ENCODE measurements at regions not wholly inside any gene's neighbourhood (a gene's known extent, or its start where the extent isn't known, plus 50 kb on each side); places are given as distances from the start of the nearest gene placed in this dataset.

GRCh38 chr3:10635446-10636076, 130.2 kb upstream of the ATP2B2 start:
- Histone ChIP-seq H3K36me3 (ENCODE audit: control insufficient read depth in 2 of 2, extremely low read depth in 1 of 2, insufficient read depth in 2 of 2, low read length in 2 of 2) (no peaks in the 10 kb centered on the region), H3K4me2 (ENCODE audit: insufficient read depth, low read length) (no peak overlapping the region), H3K9ac (replicated peaks; ENCODE audit: extremely low read depth, insufficient read depth, low read length) (no peak overlapping the region), H3K9me3 (replicated peaks; ENCODE audit: control insufficient read depth, insufficient read depth, low read length) (no peaks in the 10 kb centered on the region), H3K4me1 (ENCODE audit: control insufficient read depth, extremely low read depth, insufficient read depth, low read length) (no peaks in the 10 kb centered on the region), H3K27ac (ENCODE audit: insufficient read depth, low read depth, low read length) (no peak overlapping the region), H3K79me2 (ENCODE audit: control insufficient read depth, insufficient read depth, low read length) (no peaks in the 10 kb centered on the region), H3K9me1 (replicated peaks; ENCODE audit: control insufficient read depth, extremely low read depth, insufficient read depth, low read length) (no peaks in the 10 kb centered on the region), H2AFZ (ENCODE audit: low read depth, low read length) (no peak overlapping the region), H4K20me1 (replicated peaks; ENCODE audit: control insufficient read depth, extremely low read depth, insufficient read depth, low read length) (no peaks in the 10 kb centered on the region), H3K27me3 (ENCODE audit: control insufficient read depth in 2 of 2, insufficient read depth in 2 of 2, low read length in 2 of 2) (no peaks in the 10 kb centered on the region), H3K4me3 (replicated peaks in 1 of 3; ENCODE audit: insufficient read depth in 1 of 3, low read depth in 1 of 3, low read length in 3 of 3) (no peak overlapping the region)
- CTCF ChIA-PET = no interaction called here
- dilution Hi-C loops (cut with MboI; ENCODE audit: extremely low pct_ligation_motif_present, low sequenced_read_pairs) (no loop called here), intact Hi-C loops (cut with micrococcal nuclease) (no loop called here)
- BruUV-seq (replicated peaks) = no TSS peak
- DNase-seq (ENCODE audit: low read depth, low spot score) = no peak
- no peak for FAIRE-seq
- POLR2A ChIA-PET = no interaction called here
- TF ChIP-seq JUN (IDR thresholded peaks at IDR 0.05; ENCODE audit: borderline replicate concordance, insufficient read depth, insufficient read length, low read depth) (no peak), CTCF (IDR thresholded peaks at IDR 0.05; ENCODE audit: extremely low read depth in 1 of 2, insufficient read depth in 1 of 2, low read depth in 1 of 2, low read length in 2 of 2) (no peak), MYC (IDR thresholded peaks at IDR 0.05; ENCODE audit: low read depth, low read length) (no peak), MAX (IDR thresholded peaks at IDR 0.05; ENCODE audit: insufficient read depth, insufficient read length) (no peak), POLR2AphosphoS5 (IDR thresholded peaks at IDR 0.05; ENCODE audit: insufficient read depth, low read depth, low read length) (no peak)

- no peak overlapping the region for H3K4me2 ChIP-seq (ENCODE audit: insufficient read depth, low read length)
- POLR2A ChIA-PET = no interaction called here
- no TSS peak for BruUV-seq (replicated peaks)
- H3K4me3 ChIP-seq (replicated peaks in 1 of 3; ENCODE audit: insufficient read depth in 1 of 3, low read depth in 1 of 3, low read length in 3 of 3) = no peak overlapping the region
- TF ChIP-seq JUN (IDR thresholded peaks at IDR 0.05; ENCODE audit: borderline replicate concordance, insufficient read depth, insufficient read length, low read depth) (no peak), CTCF (IDR thresholded peaks at IDR 0.05; ENCODE audit: extremely low read depth in 1 of 2, insufficient read depth in 1 of 2, low read depth in 1 of 2, low read length in 2 of 2) (no peak), MYC (IDR thresholded peaks at IDR 0.05; ENCODE audit: low read depth, low read length) (no peak), EZH2 (IDR thresholded peaks at IDR 0.05; ENCODE audit: borderline replicate concordance, low read depth, low read length, severe bottlenecking) (no peak), GATA2 (IDR thresholded peaks at IDR 0.05; ENCODE audit: insufficient read depth, insufficient read length, low read depth, low read length) (no peak), FOS (IDR thresholded peaks at IDR 0.05; ENCODE audit: borderline replicate concordance, insufficient read depth, low read length) (no peak), MAX (IDR thresholded peaks at IDR 0.05; ENCODE audit: insufficient read depth, insufficient read length) (no peak)
- H3K9me3 ChIP-seq (replicated peaks; ENCODE audit: control insufficient read depth, insufficient read depth, low read length) = no peaks in the 10 kb centered on the region
- H3K36me3 ChIP-seq (ENCODE audit: control insufficient read depth in 2 of 2, extremely low read depth in 1 of 2, insufficient read depth in 2 of 2, low read length in 2 of 2) = no peaks in the 10 kb centered on the region
- dilution Hi-C loops (cut with MboI; ENCODE audit: extremely low pct_ligation_motif_present, low sequenced_read_pairs) (no loop called here), intact Hi-C loops (cut with micrococcal nuclease) (no loop called here)
- no peaks in the 10 kb centered on the region for H3K79me2 ChIP-seq (ENCODE audit: control insufficient read depth, insufficient read depth, low read length)
- DNase-seq (ENCODE audit: low read depth, low spot score) = no peak
- H2AFZ ChIP-seq (ENCODE audit: low read depth, low read length) = no peak overlapping the region
- no peak overlapping the region for H3K9ac ChIP-seq (replicated peaks; ENCODE audit: extremely low read depth, insufficient read depth, low read length)
- no peaks in the 10 kb centered on the region for H4K20me1 ChIP-seq (replicated peaks; ENCODE audit: control insufficient read depth, extremely low read depth, insufficient read depth, low read length)
- no peak for FAIRE-seq
- H3K27me3 ChIP-seq (ENCODE audit: control insufficient read depth in 2 of 2, insufficient read depth in 2 of 2, low read length in 2 of 2) = no peaks in the 10 kb centered on the region
- H3K4me1 ChIP-seq (ENCODE audit: control insufficient read depth, extremely low read depth, insufficient read depth, low read length) = no peaks in the 10 kb centered on the region
- no peak overlapping the region for H3K27ac ChIP-seq (ENCODE audit: insufficient read depth, low read depth, low read length)
- H3K9me1 ChIP-seq (replicated peaks; ENCODE audit: control insufficient read depth, extremely low read depth, insufficient read depth, low read length) = no peaks in the 10 kb centered on the region
- CTCF ChIA-PET = no interaction called here
Observed at GRCh38 chr3:10637342-10637741, 132.0 kb upstream of the ATP2B2 start.
